Ramos (cell line): ENCODE measurements at regions not wholly inside any gene's neighbourhood (a gene's known extent, or its start where the extent isn't known, plus 50 kb on each side); places are given as distances from the start of the nearest gene placed in this dataset.
"Not testable (repeated sequence)": the region's sequence is repeated elsewhere in the genome, so short reads cannot be mapped to it uniquely, and the experiment has no call there.

Source experiments
- in situ Hi-C: fragments of 300-500 bp; cut with MboI; formaldehyde crosslinking; loops from one replicate; pipeline ENCODE4 v1.14.3; 2022; ENCODE audit warnings: low sequenced_read_pairs; ENCODE audit not compliant: unreplicated experiment

GRCh38 chr5:106417566-106417965, 1253.2 kb downstream of the EFNA5 start:
- in situ Hi-C loops: no loop called here

- in situ Hi-C loops: no loop called here
Observed at GRCh38 chr5:106417163-106417562, 1253.6 kb downstream of the EFNA5 start.

- in situ Hi-C loops: no loop called here
Observed at GRCh38 chr5:106415541-106415940, 1255.2 kb downstream of the EFNA5 start.

GRCh38 chr5:106414342-106414741, 1256.4 kb downstream of the EFNA5 start:
- in situ Hi-C loops: no loop called here

- in situ Hi-C loops: no loop called here
Observed at GRCh38 chr5:106412606-106413005, 1258.1 kb downstream of the EFNA5 start.

GRCh38 chr5:106408570-106408969, 1262.2 kb downstream of the EFNA5 start:
- in situ Hi-C loops: no loop called here

GRCh38 chr5:106408141-106408540, 1262.6 kb downstream of the EFNA5 start:
- in situ Hi-C loops: no loop called here

- in situ Hi-C loops: no loop called here
Observed at GRCh38 chr5:106401561-106401960, 1269.2 kb downstream of the EFNA5 start.

GRCh38 chr5:106399391-106399790, 1271.3 kb downstream of the EFNA5 start:
- in situ Hi-C loops: no loop called here

- in situ Hi-C loops: no loop called here
Observed at GRCh38 chr5:106397700-106398099, 1273.0 kb downstream of the EFNA5 start.

GRCh38 chr5:106393276-106393675, 1277.5 kb downstream of the EFNA5 start:
- in situ Hi-C loops: no loop called here

GRCh38 chr5:106392766-106393165, 1278.0 kb downstream of the EFNA5 start:
- in situ Hi-C loops: no loop called here

- in situ Hi-C loops: not testable (repeated sequence)
Observed at GRCh38 chr5:106387767-106388166, 1283.0 kb downstream of the EFNA5 start.

GRCh38 chr5:106386287-106386686, 1284.5 kb downstream of the EFNA5 start:
- in situ Hi-C loops: no loop called here

GRCh38 chr5:106380736-106381135, 1290.0 kb downstream of the EFNA5 start:
- in situ Hi-C loops: no loop called here

GRCh38 chr5:106376522-106376921, 1294.2 kb downstream of the EFNA5 start:
- in situ Hi-C loops: no loop called here

- in situ Hi-C loops: no loop called here
Observed at GRCh38 chr5:106374956-106375355, 1295.8 kb downstream of the EFNA5 start.

GRCh38 chr5:106368021-106368420, 1302.7 kb downstream of the EFNA5 start:
- in situ Hi-C loops: no loop called here

- in situ Hi-C loops: no loop called here
Observed at GRCh38 chr5:106367281-106367680, 1303.5 kb downstream of the EFNA5 start.

- in situ Hi-C loops: no loop called here
Observed at GRCh38 chr5:106363578-106363977, 1307.2 kb downstream of the EFNA5 start.

GRCh38 chr5:106361905-106362304, 1308.8 kb downstream of the EFNA5 start:
- in situ Hi-C loops: no loop called here

- in situ Hi-C loops: no loop called here
Observed at GRCh38 chr5:106331415-106331814, 1339.3 kb downstream of the EFNA5 start.

GRCh38 chr5:106324356-106324755, 1346.4 kb downstream of the EFNA5 start:
- in situ Hi-C loops: no loop called here
